Frontal cortex (tissue), 3 donors: ENCODE measurements at regions not wholly inside any gene's neighbourhood (a gene's known extent, or its start where the extent isn't known, plus 50 kb on each side); places are given as distances from the start of the nearest gene placed in this dataset.

Experiments
- DNase-seq, 2 donors: peaks; one replicate each; pipeline ENCODE4 v3.0.0; 2012; ENCODE audit warnings: low spot score in 2 of 2
- FAIRE-seq: peaks from 2 replicates; lab custom pipeline; 2012; peaks lifted over from hg19 to GRCh38; lab: Jason Lieb, UNC
- donor health status: control.
- donor health status: control.
- donor health status: control.

GRCh38 chr5:159819591-159820411, 96.5 kb upstream of the ADRA1B start:
- DNase-seq: no peak
- FAIRE-seq: no peak

GRCh38 chr5:159820692-159821091, 95.6 kb upstream of the ADRA1B start:
- FAIRE-seq (no peak), DNase-seq (no peak)

- no peak for FAIRE-seq
- DNase-seq: no peak
Measured at GRCh38 chr5:159821461-159821940, 94.8 kb upstream of the ADRA1B start.

GRCh38 chr5:159824188-159825161, 91.8 kb upstream of the ADRA1B start:
- DNase-seq (no peak), FAIRE-seq (no peak)

- DNase-seq (no peak), FAIRE-seq (no peak)
Measured at GRCh38 chr5:159825551-159826051, 90.7 kb upstream of the ADRA1B start.

- DNase-seq: no peak
- FAIRE-seq: no peak
Measured at GRCh38 chr5:159826351-159827214, 89.7 kb upstream of the ADRA1B start.

- FAIRE-seq: no peak
Measured at GRCh38 chr5:159827861-159828260, 88.4 kb upstream of the ADRA1B start.

GRCh38 chr5:159832073-159832472, 84.2 kb upstream of the ADRA1B start:
- DNase-seq (no peak), FAIRE-seq (no peak)

More at GRCh38 chr5:159827861-159828260, 88.4 kb upstream of the ADRA1B start:
- no peak for DNase-seq

GRCh38 chr5:159833088-159833487, 83.2 kb upstream of the ADRA1B start:
- DNase-seq (no peak), FAIRE-seq (no peak)

GRCh38 chr5:159833846-159834245, 82.4 kb upstream of the ADRA1B start:
- no peak for FAIRE-seq
- no peak for DNase-seq

- FAIRE-seq (no peak), DNase-seq (no peak)
Measured at GRCh38 chr5:159835548-159835947, 80.7 kb upstream of the ADRA1B start.

GRCh38 chr5:159836691-159837090, 79.6 kb upstream of the ADRA1B start:
- no peak for FAIRE-seq
- DNase-seq: no peak

- FAIRE-seq (no peak), DNase-seq (no peak)
Measured at GRCh38 chr5:159837860-159838259, 78.4 kb upstream of the ADRA1B start.

GRCh38 chr5:159838551-159839222, 77.6 kb upstream of the ADRA1B start:
- DNase-seq: no peak
- FAIRE-seq: no peak

- no peak for FAIRE-seq
- DNase-seq: no peak
Measured at GRCh38 chr5:159844267-159845121, 71.8 kb upstream of the ADRA1B start.

- DNase-seq (no peak), FAIRE-seq (no peak)
Measured at GRCh38 chr5:159849437-159850083, 66.7 kb upstream of the ADRA1B start.

GRCh38 chr5:159850160-159850559, 66.1 kb upstream of the ADRA1B start:
- DNase-seq: no peak
- no peak for FAIRE-seq

- no peak for DNase-seq
Measured at GRCh38 chr5:159851053-159851452, 65.2 kb upstream of the ADRA1B start.

More at GRCh38 chr5:159851053-159851452, 65.2 kb upstream of the ADRA1B start:
- FAIRE-seq: no peak
